OCI-LY3 (cell line): ENCODE measurements at regions not wholly inside any gene's neighbourhood (a gene's known extent, or its start where the extent isn't known, plus 50 kb on each side); places are given as distances from the start of the nearest gene placed in this dataset.

ENCODE experiments used
- CTCF ChIP-seq: fragments of 200-600, 300-600 bp; sonication (generic); IDR thresholded peaks from 2 replicates; pipeline ENCODE4 v1.5.1; 2014; ENCODE audit warnings: antibody characterized with exemption, low read length, low read depth
- EZH2phosphoT487 ChIP-seq: fragments of 200-600 bp; shearing (Covaris generic); IDR thresholded peaks from 2 replicates; pipeline ENCODE4 v1.6.1; 2018; ENCODE audit warnings: antibody characterized with exemption, mixed run types, low read depth

- TF ChIP-seq CTCF (no peak), EZH2phosphoT487 (no peak)
Measured at GRCh38 chrY:12459965-12460364, 241.1 kb upstream of the USP9Y start.
